WTC11 (cell line): ENCODE measurements at regions not wholly inside any gene's neighbourhood (a gene's known extent, or its start where the extent isn't known, plus 50 kb on each side); places are given as distances from the start of the nearest gene placed in this dataset.

Source experiments
- ATAC-seq: fragments of 200-7000 bp; cut with Tn5 transposase; 2 replicates; pipeline ENCODE4 v1.10.0; 2021; ENCODE audit warnings: mild to moderate bottlenecking, moderate library complexity
- CTCF ChIA-PET: fragments of 300-600 bp; sonication (Branson Sonifier 250); formaldehyde crosslinking; loops from one replicate; lab custom pipeline; 2021; ENCODE audit warnings: antibody characterized with exemption; lab: Charles Lee
- POLR2A ChIA-PET: fragments of 350-600 bp; sonication (Branson Sonifier 250); formaldehyde crosslinking; loops from one replicate; lab custom pipeline; 2021; ENCODE audit warnings: antibody characterized with exemption; lab: Charles Lee
- DNase-seq: peaks from one replicate; pipeline ENCODE4 v3.0.0; 2021; ENCODE audit warnings: low spot score
- H3K27ac Mint-ChIP-seq: 2 replicates; pipeline ENCODE4 v1.8.0; 2021; ENCODE audit warnings: mixed read lengths
- H3K27me3 Mint-ChIP-seq: 2 replicates; pipeline ENCODE4 v1.8.0; 2021; ENCODE audit warnings: low read depth, mild to moderate bottlenecking, moderate library complexity, mixed read lengths
- H3K36me3 Mint-ChIP-seq: 2 replicates; pipeline ENCODE4 v1.8.0; 2021; ENCODE audit warnings: mixed read lengths
- H3K4me1 Mint-ChIP-seq: 2 replicates; pipeline ENCODE4 v1.8.0; 2022; ENCODE audit warnings: mixed read lengths
- H3K4me3 Mint-ChIP-seq: 2 replicates; pipeline ENCODE4 v1.8.0; 2021; ENCODE audit warnings: mild to moderate bottlenecking, moderate library complexity, mixed read lengths
- H3K9me3 Mint-ChIP-seq: 2 replicates; pipeline ENCODE4 v1.8.0; 2021; ENCODE audit warnings: mixed read lengths
- ATF3 ChIP-seq: sonication (generic); formaldehyde crosslinking; conservative IDR thresholded peaks from 2 replicates; pipeline ENCODE4 v1.8.1; 2022; ENCODE audit warnings: mild to moderate bottlenecking, missing genetic modification reagents
- CDX4 ChIP-seq: fragments of 250-450 bp; sonication (Bioruptor Pico); IDR thresholded peaks from 2 replicates; pipeline ENCODE4 v1.9.0; 2021; ENCODE audit warnings: moderate library complexity, mild to moderate bottlenecking, inconsistent platforms, borderline replicate concordance
- CREM ChIP-seq: sonication (generic); formaldehyde crosslinking; IDR thresholded peaks from 2 replicates; pipeline ENCODE4 v1.8.1; 2022; ENCODE audit warnings: mild to moderate bottlenecking, missing genetic modification reagents, moderate library complexity
- ELF4 ChIP-seq: sonication (generic); formaldehyde crosslinking; IDR thresholded peaks from 2 replicates; pipeline ENCODE4 v1.8.1; 2022; ENCODE audit warnings: low read depth, mild to moderate bottlenecking, moderate library complexity, missing genetic modification reagents
- ESRRA ChIP-seq: sonication (generic); formaldehyde crosslinking; IDR thresholded peaks from 2 replicates; pipeline ENCODE4 v1.8.1; 2022; ENCODE audit warnings: mild to moderate bottlenecking, missing genetic modification reagents, borderline replicate concordance
- MAX ChIP-seq: sonication (generic); formaldehyde crosslinking; IDR thresholded peaks from 2 replicates; pipeline ENCODE4 v1.8.0; 2022; ENCODE audit warnings: mild to moderate bottlenecking, missing genetic modification reagents
- NR2C2 ChIP-seq: sonication (generic); formaldehyde crosslinking; IDR thresholded peaks from 2 replicates; pipeline ENCODE4 v1.8.0; 2022; ENCODE audit warnings: mild to moderate bottlenecking, missing genetic modification reagents
- PRDM15 ChIP-seq: sonication (generic); formaldehyde crosslinking; IDR thresholded peaks from 2 replicates; pipeline ENCODE4 v1.8.0; 2022; ENCODE audit warnings: missing genetic modification reagents
- SMAD4 ChIP-seq: sonication (generic); formaldehyde crosslinking; IDR thresholded peaks from 2 replicates; pipeline ENCODE4 v1.8.0; 2022; ENCODE audit warnings: mild to moderate bottlenecking, missing genetic modification reagents
- TEAD4 ChIP-seq: sonication (generic); formaldehyde crosslinking; IDR thresholded peaks from 2 replicates; pipeline ENCODE4 v1.8.0; 2022; ENCODE audit warnings: mild to moderate bottlenecking, missing genetic modification reagents
- USF2 ChIP-seq: sonication (generic); formaldehyde crosslinking; IDR thresholded peaks from 2 replicates; pipeline ENCODE4 v1.8.1; 2023; ENCODE audit warnings: mild to moderate bottlenecking, missing genetic modification reagents, moderate library complexity
- ZNF121 ChIP-seq: sonication (generic); formaldehyde crosslinking; IDR thresholded peaks from 2 replicates; pipeline ENCODE4 v1.8.0; 2023; ENCODE audit warnings: missing genetic modification reagents
- TF ChIP-seq, protein P1 (sequence below): fragments of 200-600 bp; IDR thresholded peaks from 2 replicates; pipeline ENCODE4 v1.8.0; 2022; ENCODE audit warnings: antibody characterized with exemption
- TF ChIP-seq, protein P2 (sequence below): sonication (generic); formaldehyde crosslinking; IDR thresholded peaks from 2 replicates; pipeline ENCODE4 v1.8.0; 2022; ENCODE audit warnings: mild to moderate bottlenecking, missing genetic modification reagents
- TF ChIP-seq, protein P3 (sequence below): fragments of 250-450 bp; sonication (Bioruptor Pico); IDR thresholded peaks from 2 replicates; pipeline ENCODE4 v1.8.0; 2021; ENCODE audit warnings: mild to moderate bottlenecking
- TF ChIP-seq, protein P4 (sequence below): sonication (generic); formaldehyde crosslinking; IDR thresholded peaks from 2 replicates; pipeline ENCODE4 v1.8.1; 2023; ENCODE audit warnings: mild to moderate bottlenecking, missing genetic modification reagents, moderate library complexity
- TF ChIP-seq, protein P5 (sequence below): sonication (generic); formaldehyde crosslinking; IDR thresholded peaks from 2 replicates; pipeline ENCODE4 v1.8.0; 2023; ENCODE audit warnings: missing genetic modification reagents, mild to moderate bottlenecking, borderline replicate concordance

DNA sequence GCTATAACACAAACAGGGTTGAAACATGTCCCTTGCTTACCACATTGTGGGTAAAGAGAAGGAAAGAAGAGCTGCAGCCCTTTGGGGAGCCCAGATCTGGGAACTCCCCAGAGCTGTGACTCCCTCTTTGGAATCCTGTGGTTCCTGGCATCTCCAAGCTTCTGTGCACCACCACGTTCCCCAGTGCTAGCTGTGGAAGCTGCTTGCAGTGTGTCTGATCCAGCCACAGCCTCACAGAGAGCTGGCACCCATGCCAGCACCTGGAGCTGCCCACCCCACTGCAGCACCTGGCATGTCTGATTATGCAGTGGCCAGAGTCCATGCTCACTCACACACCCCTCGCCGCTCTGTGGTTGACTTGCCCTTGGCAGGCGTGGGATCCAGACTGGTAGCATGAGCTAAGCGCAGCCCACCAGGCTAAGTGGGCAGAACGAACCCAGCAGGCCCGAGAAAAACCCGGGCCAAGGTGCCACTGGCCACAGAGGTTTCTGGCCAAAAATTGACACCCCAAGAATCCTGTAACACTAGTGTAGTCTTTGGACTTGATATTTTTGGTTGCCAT lies 252.6 kb upstream of the KCNJ16 start (continued):
- TF ChIP-seq, protein P1, sequence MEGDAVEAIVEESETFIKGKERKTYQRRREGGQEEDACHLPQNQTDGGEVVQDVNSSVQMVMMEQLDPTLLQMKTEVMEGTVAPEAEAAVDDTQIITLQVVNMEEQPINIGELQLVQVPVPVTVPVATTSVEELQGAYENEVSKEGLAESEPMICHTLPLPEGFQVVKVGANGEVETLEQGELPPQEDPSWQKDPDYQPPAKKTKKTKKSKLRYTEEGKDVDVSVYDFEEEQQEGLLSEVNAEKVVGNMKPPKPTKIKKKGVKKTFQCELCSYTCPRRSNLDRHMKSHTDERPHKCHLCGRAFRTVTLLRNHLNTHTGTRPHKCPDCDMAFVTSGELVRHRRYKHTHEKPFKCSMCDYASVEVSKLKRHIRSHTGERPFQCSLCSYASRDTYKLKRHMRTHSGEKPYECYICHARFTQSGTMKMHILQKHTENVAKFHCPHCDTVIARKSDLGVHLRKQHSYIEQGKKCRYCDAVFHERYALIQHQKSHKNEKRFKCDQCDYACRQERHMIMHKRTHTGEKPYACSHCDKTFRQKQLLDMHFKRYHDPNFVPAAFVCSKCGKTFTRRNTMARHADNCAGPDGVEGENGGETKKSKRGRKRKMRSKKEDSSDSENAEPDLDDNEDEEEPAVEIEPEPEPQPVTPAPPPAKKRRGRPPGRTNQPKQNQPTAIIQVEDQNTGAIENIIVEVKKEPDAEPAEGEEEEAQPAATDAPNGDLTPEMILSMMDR = no peak
- TF ChIP-seq SMAD4 (CRISPR knock-in tag) (no peak), USF2 (CRISPR knock-in tag) (no peak), NR2C2 (CRISPR knock-in tag) (no peak), TEAD4 (no peak), ESRRA (CRISPR knock-in tag) (no peak), ELF4 (CRISPR knock-in tag) (no peak)
- TF ChIP-seq, protein P2, sequence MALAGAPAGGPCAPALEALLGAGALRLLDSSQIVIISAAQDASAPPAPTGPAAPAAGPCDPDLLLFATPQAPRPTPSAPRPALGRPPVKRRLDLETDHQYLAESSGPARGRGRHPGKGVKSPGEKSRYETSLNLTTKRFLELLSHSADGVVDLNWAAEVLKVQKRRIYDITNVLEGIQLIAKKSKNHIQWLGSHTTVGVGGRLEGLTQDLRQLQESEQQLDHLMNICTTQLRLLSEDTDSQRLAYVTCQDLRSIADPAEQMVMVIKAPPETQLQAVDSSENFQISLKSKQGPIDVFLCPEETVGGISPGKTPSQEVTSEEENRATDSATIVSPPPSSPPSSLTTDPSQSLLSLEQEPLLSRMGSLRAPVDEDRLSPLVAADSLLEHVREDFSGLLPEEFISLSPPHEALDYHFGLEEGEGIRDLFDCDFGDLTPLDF (CRISPR knock-in tag) = no peak
- TF ChIP-seq, protein P3, sequence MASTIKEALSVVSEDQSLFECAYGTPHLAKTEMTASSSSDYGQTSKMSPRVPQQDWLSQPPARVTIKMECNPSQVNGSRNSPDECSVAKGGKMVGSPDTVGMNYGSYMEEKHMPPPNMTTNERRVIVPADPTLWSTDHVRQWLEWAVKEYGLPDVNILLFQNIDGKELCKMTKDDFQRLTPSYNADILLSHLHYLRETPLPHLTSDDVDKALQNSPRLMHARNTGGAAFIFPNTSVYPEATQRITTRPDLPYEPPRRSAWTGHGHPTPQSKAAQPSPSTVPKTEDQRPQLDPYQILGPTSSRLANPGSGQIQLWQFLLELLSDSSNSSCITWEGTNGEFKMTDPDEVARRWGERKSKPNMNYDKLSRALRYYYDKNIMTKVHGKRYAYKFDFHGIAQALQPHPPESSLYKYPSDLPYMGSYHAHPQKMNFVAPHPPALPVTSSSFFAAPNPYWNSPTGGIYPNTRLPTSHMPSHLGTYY = no peak
- TF ChIP-seq, protein P4, sequence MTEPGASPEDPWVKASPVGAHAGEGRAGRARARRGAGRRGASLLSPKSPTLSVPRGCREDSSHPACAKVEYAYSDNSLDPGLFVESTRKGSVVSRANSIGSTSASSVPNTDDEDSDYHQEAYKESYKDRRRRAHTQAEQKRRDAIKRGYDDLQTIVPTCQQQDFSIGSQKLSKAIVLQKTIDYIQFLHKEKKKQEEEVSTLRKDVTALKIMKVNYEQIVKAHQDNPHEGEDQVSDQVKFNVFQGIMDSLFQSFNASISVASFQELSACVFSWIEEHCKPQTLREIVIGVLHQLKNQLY (CRISPR knock-in tag) = no peak

GRCh38 chr17:69828087-69828486 lies 246.9 kb upstream of the KCNJ16 start:
- ATAC-seq = no peak
- POLR2A ChIA-PET = no interaction called here
- DNase-seq = no peak
- no peak overlapping the region for H3K27ac Mint-ChIP-seq
- H3K27me3 Mint-ChIP-seq = no peaks in the 10 kb centered on the region
- peaks cover 26% of the 10 kb centered on the region for H3K9me3 Mint-ChIP-seq
- no peaks in the 10 kb centered on the region for H3K4me1 Mint-ChIP-seq
- CTCF ChIA-PET = no interaction called here
- no peaks in the 10 kb centered on the region for H3K36me3 Mint-ChIP-seq
- no peak overlapping the region for H3K4me3 Mint-ChIP-seq
- TF ChIP-seq PRDM15 (CRISPR knock-in tag) (no peak), ZNF121 (no peak), CDX4 (no peak), ATF3 (CRISPR knock-in tag) (no peak), CREM (CRISPR knock-in tag) (no peak), MAX (CRISPR knock-in tag) (no peak)
- TF ChIP-seq, protein P5, sequence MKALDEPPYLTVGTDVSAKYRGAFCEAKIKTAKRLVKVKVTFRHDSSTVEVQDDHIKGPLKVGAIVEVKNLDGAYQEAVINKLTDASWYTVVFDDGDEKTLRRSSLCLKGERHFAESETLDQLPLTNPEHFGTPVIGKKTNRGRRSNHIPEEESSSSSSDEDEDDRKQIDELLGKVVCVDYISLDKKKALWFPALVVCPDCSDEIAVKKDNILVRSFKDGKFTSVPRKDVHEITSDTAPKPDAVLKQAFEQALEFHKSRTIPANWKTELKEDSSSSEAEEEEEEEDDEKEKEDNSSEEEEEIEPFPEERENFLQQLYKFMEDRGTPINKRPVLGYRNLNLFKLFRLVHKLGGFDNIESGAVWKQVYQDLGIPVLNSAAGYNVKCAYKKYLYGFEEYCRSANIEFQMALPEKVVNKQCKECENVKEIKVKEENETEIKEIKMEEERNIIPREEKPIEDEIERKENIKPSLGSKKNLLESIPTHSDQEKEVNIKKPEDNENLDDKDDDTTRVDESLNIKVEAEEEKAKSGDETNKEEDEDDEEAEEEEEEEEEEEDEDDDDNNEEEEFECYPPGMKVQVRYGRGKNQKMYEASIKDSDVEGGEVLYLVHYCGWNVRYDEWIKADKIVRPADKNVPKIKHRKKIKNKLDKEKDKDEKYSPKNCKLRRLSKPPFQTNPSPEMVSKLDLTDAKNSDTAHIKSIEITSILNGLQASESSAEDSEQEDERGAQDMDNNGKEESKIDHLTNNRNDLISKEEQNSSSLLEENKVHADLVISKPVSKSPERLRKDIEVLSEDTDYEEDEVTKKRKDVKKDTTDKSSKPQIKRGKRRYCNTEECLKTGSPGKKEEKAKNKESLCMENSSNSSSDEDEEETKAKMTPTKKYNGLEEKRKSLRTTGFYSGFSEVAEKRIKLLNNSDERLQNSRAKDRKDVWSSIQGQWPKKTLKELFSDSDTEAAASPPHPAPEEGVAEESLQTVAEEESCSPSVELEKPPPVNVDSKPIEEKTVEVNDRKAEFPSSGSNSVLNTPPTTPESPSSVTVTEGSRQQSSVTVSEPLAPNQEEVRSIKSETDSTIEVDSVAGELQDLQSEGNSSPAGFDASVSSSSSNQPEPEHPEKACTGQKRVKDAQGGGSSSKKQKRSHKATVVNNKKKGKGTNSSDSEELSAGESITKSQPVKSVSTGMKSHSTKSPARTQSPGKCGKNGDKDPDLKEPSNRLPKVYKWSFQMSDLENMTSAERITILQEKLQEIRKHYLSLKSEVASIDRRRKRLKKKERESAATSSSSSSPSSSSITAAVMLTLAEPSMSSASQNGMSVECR = no peak
